IPS-20b (cell line): ENCODE measurements at regions not wholly inside any gene's neighbourhood (a gene's known extent, or its start where the extent isn't known, plus 50 kb on each side); places are given as distances from the start of the nearest gene placed in this dataset.

Experiments used
- H3K27ac ChIP-seq: one replicate; pipeline ENCODE4 v1.5.1; 2013; ENCODE audit warnings: low read length
- H3K27me3 ChIP-seq: 2 replicates; pipeline ENCODE4 v1.6.1; 2013; ENCODE audit warnings: mild to moderate bottlenecking, low read length, inconsistent platforms; ENCODE audit not compliant: insufficient read depth
- H3K36me3 ChIP-seq: 2 replicates; pipeline ENCODE4 v1.6.1; 2013; ENCODE audit warnings: low read depth, mild to moderate bottlenecking, inconsistent platforms, low read length, moderate library complexity; ENCODE audit not compliant: insufficient read depth
- H3K4me1 ChIP-seq: 2 replicates; pipeline ENCODE4 v1.6.1; 2013; ENCODE audit warnings: mild to moderate bottlenecking, control low read depth, inconsistent platforms, low read length, moderate library complexity; ENCODE audit not compliant: insufficient read depth
- H3K4me3 ChIP-seq: 2 replicates; pipeline ENCODE4 v1.5.1; 2013; ENCODE audit warnings: mild to moderate bottlenecking, low read length, inconsistent platforms
- H3K9ac ChIP-seq: 2 replicates; pipeline ENCODE4 v1.6.1; 2013; ENCODE audit warnings: low read depth, mild to moderate bottlenecking, inconsistent platforms, low read length, moderate library complexity
- H3K9me3 ChIP-seq: 2 replicates; pipeline ENCODE4 v1.6.1; 2013; ENCODE audit warnings: mild to moderate bottlenecking, low read depth, low read length, inconsistent platforms; ENCODE audit not compliant: insufficient read depth

- H3K4me1 ChIP-seq, result no peaks in the 10 kb centered on the region
- H3K9ac ChIP-seq, result no peak overlapping the region
- H3K27ac ChIP-seq, result no peak overlapping the region
- H3K27me3 ChIP-seq, result no peaks in the 10 kb centered on the region
- no peaks in the 10 kb centered on the region; the same call in 1 of the 2 replicates for H3K9me3 ChIP-seq
- no peaks in the 10 kb centered on the region for H3K36me3 ChIP-seq
- H3K4me3 ChIP-seq, result no peak overlapping the region
These were observed 206.7 kb downstream of the CENPW start for GRCh38 chr6:126546541-126547120.

GRCh38 chr6:126548300-126548699 lies 208.4 kb downstream of the CENPW start:
- no peak overlapping the region for H3K9ac ChIP-seq
- H3K36me3 ChIP-seq, result no peaks in the 10 kb centered on the region
- H3K4me3 ChIP-seq, result no peak overlapping the region
- H3K4me1 ChIP-seq, result no peaks in the 10 kb centered on the region
- no peaks in the 10 kb centered on the region for H3K27me3 ChIP-seq
- no peak overlapping the region for H3K27ac ChIP-seq
- no peaks in the 10 kb centered on the region; the same call in 1 of the 2 replicates for H3K9me3 ChIP-seq

- H3K27me3 ChIP-seq, result no peaks in the 10 kb centered on the region
- no peaks in the 10 kb centered on the region; the same call in 1 of the 2 replicates for H3K9me3 ChIP-seq
- H3K4me1 ChIP-seq, result no peaks in the 10 kb centered on the region
- no peak overlapping the region for H3K9ac ChIP-seq
- H3K4me3 ChIP-seq, result no peak overlapping the region
- H3K36me3 ChIP-seq, result no peaks in the 10 kb centered on the region
- no peak overlapping the region for H3K27ac ChIP-seq
These were observed 210.4 kb downstream of the CENPW start for GRCh38 chr6:126550323-126550722.

GRCh38 chr6:126551832-126552231 lies 211.9 kb downstream of the CENPW start:
- H3K4me1 ChIP-seq, result no peaks in the 10 kb centered on the region
- H3K27ac ChIP-seq, result no peak overlapping the region
- no peaks in the 10 kb centered on the region for H3K36me3 ChIP-seq
- H3K27me3 ChIP-seq, result no peaks in the 10 kb centered on the region
- no peak overlapping the region for H3K9ac ChIP-seq
- no peak overlapping the region for H3K4me3 ChIP-seq
- no peaks in the 10 kb centered on the region; the same call in 1 of the 2 replicates for H3K9me3 ChIP-seq

GRCh38 chr6:126553854-126554253 lies 213.9 kb downstream of the CENPW start:
- Histone ChIP-seq H3K27me3 (no peaks in the 10 kb centered on the region), H3K36me3 (no peaks in the 10 kb centered on the region), H3K4me1 (no peaks in the 10 kb centered on the region), H3K9ac (no peak overlapping the region), H3K9me3 (peaks cover 8% of the 10 kb centered on the region), H3K4me3 (no peak overlapping the region), H3K27ac (no peak overlapping the region)

GRCh38 chr6:126570507-126570906 lies 230.6 kb downstream of the CENPW start:
- Histone ChIP-seq H3K9ac (no peak overlapping the region), H3K4me3 (no peak overlapping the region), H3K9me3 (no peaks in the 10 kb centered on the region)

GRCh38 chr6:126574301-126574700 lies 234.4 kb downstream of the CENPW start:
- Histone ChIP-seq H3K4me1 (no peaks in the 10 kb centered on the region), H3K9me3 (no peaks in the 10 kb centered on the region), H3K27me3 (no peaks in the 10 kb centered on the region), H3K36me3 (no peaks in the 10 kb centered on the region), H3K4me3 (no peak overlapping the region), H3K27ac (no peak overlapping the region), H3K9ac (no peak overlapping the region)

More at GRCh38 chr6:126570507-126570906, 230.6 kb downstream of the CENPW start:
- no peak overlapping the region for H3K27ac ChIP-seq
- no peaks in the 10 kb centered on the region for H3K36me3 ChIP-seq
- no peaks in the 10 kb centered on the region for H3K27me3 ChIP-seq
- no peaks in the 10 kb centered on the region for H3K4me1 ChIP-seq

- Histone ChIP-seq H3K27me3 (no peaks in the 10 kb centered on the region), H3K36me3 (no peaks in the 10 kb centered on the region), H3K9ac (no peak overlapping the region), H3K4me3 (no peak overlapping the region), H3K4me1 (no peaks in the 10 kb centered on the region), H3K27ac (no peak overlapping the region), H3K9me3 (no peaks in the 10 kb centered on the region)
These were observed 241.4 kb downstream of the CENPW start for GRCh38 chr6:126581316-126581715.

GRCh38 chr6:126600258-126600916 lies 260.5 kb downstream of the CENPW start:
- Histone ChIP-seq H3K4me3 (no peak overlapping the region), H3K4me1 (no peaks in the 10 kb centered on the region), H3K9me3 (peaks cover 8% of the 10 kb centered on the region; the same call in 1 of the 2 replicates), H3K9ac (no peak overlapping the region), H3K36me3 (no peaks in the 10 kb centered on the region), H3K27ac (no peak overlapping the region), H3K27me3 (no peaks in the 10 kb centered on the region)

GRCh38 chr6:126603410-126603809 lies 263.5 kb downstream of the CENPW start:
- H3K4me1 ChIP-seq, result no peaks in the 10 kb centered on the region
- H3K9me3 ChIP-seq, result peaks cover 8% of the 10 kb centered on the region; the same call in 1 of the 2 replicates
- H3K27ac ChIP-seq, result no peak overlapping the region
- H3K27me3 ChIP-seq, result no peaks in the 10 kb centered on the region
- no peaks in the 10 kb centered on the region for H3K36me3 ChIP-seq
- H3K4me3 ChIP-seq, result no peak overlapping the region
- no peak overlapping the region for H3K9ac ChIP-seq

GRCh38 chr6:126605089-126605488 lies 265.2 kb downstream of the CENPW start:
- Histone ChIP-seq H3K9me3 (peaks cover 3% of the 10 kb centered on the region; the same call in 1 of the 2 replicates), H3K27me3 (no peaks in the 10 kb centered on the region), H3K4me1 (no peaks in the 10 kb centered on the region), H3K9ac (no peak overlapping the region), H3K27ac (no peak overlapping the region), H3K4me3 (no peak overlapping the region), H3K36me3 (no peaks in the 10 kb centered on the region)

- H3K4me3 ChIP-seq, result no peak overlapping the region
- no peaks in the 10 kb centered on the region for H3K36me3 ChIP-seq
- no peak overlapping the region for H3K27ac ChIP-seq
- H3K27me3 ChIP-seq, result no peaks in the 10 kb centered on the region
- no peaks in the 10 kb centered on the region for H3K4me1 ChIP-seq
- H3K9ac ChIP-seq, result no peak overlapping the region
- H3K9me3 ChIP-seq, result no peaks in the 10 kb centered on the region; the same call in 1 of the 2 replicates
These were observed 267.4 kb downstream of the CENPW start for GRCh38 chr6:126607289-126607688.
